CD4-positive, alpha-beta T cell (primary cell): ENCODE measurements at regions not wholly inside any gene's neighbourhood (a gene's known extent, or its start where the extent isn't known, plus 50 kb on each side); places are given as distances from the start of the nearest gene placed in this dataset.

ENCODE experiments used
- ATAC-seq: fragments of 200-7000 bp; cut with Tn5 transposase; one replicate; pipeline ENCODE4 v1.10.0; 2022; ENCODE audit warnings: mild to moderate bottlenecking; ENCODE audit not compliant: poor library complexity
- CTCF ChIA-PET: fragments of 350-600 bp; sonication (Branson Sonifier 250); formaldehyde crosslinking; loops from one replicate; lab custom pipeline; 2021; ENCODE audit warnings: antibody characterized with exemption, inconsistent platforms; lab: Charles Lee
- POLR2A ChIA-PET: fragments of 350-600 bp; sonication (Branson Sonifier 250); formaldehyde crosslinking; loops from one replicate; lab custom pipeline; 2021; ENCODE audit warnings: antibody characterized with exemption, inconsistent platforms; lab: Charles Lee
- DNase-seq, 14 experiments: peaks; one replicate each; pipeline ENCODE4 v3.0.0-alpha.2; 2013 to 2020; ENCODE audit warnings: mixed read lengths in 2 of 14
- H3K27ac ChIP-seq, 2 donors: one replicate each; pipeline versions ENCODE4 v1.5.1 to v1.7.0; 2013; ENCODE audit warnings: low read length in 2 of 2, low read depth in 1 of 2, mild to moderate bottlenecking in 1 of 2
- H3K27me3 ChIP-seq, 2 experiments: 1 replicate in 1 of 2; 2 replicates in 1 of 2; pipeline versions ENCODE4 v1.6.1 to v1.7.0; 2013; ENCODE audit warnings: low read length in 2 of 2, control low read depth in 1 of 2, mild to moderate bottlenecking in 1 of 2, moderate library complexity in 1 of 2; ENCODE audit not compliant: insufficient read depth in 2 of 2, control insufficient read depth in 1 of 2
- H3K36me3 ChIP-seq: one replicate; pipeline ENCODE4 v1.6.1; 2013; ENCODE audit warnings: low read length, control low read depth; ENCODE audit not compliant: insufficient read depth
- H3K4me1 ChIP-seq: one replicate; pipeline ENCODE4 v1.6.1; 2013; ENCODE audit warnings: low read length, control low read depth; ENCODE audit not compliant: insufficient read depth
- H3K4me3 ChIP-seq: one replicate; pipeline ENCODE4 v1.5.1; 2013; ENCODE audit warnings: mild to moderate bottlenecking, low read length, moderate library complexity
- H3K9me3 ChIP-seq, 2 experiments: 1 replicate in 1 of 2; 2 replicates in 1 of 2; pipeline versions ENCODE4 v1.6.1 to v1.7.0; 2013; ENCODE audit warnings: low read length in 2 of 2, mild to moderate bottlenecking in 2 of 2, control low read depth in 1 of 2, moderate library complexity in 1 of 2; ENCODE audit not compliant: control insufficient read depth in 1 of 2, insufficient read depth in 1 of 2
- H3K27ac Mint-ChIP-seq: one replicate; pipeline ENCODE4 v1.8.0; 2020; ENCODE audit warnings: mixed read lengths
- H3K27me3 Mint-ChIP-seq: one replicate; pipeline ENCODE4 v1.8.0; 2021; ENCODE audit warnings: mixed read lengths
- H3K36me3 Mint-ChIP-seq: one replicate; pipeline ENCODE4 v1.8.0; 2021; ENCODE audit warnings: low read depth, mixed read lengths
- H3K4me1 Mint-ChIP-seq: one replicate; pipeline ENCODE4 v1.8.0; 2021; ENCODE audit warnings: low read depth, mixed read lengths
- H3K4me3 Mint-ChIP-seq: one replicate; pipeline ENCODE4 v1.8.0; 2020; ENCODE audit warnings: mild to moderate bottlenecking, mixed read lengths
- H3K9me3 Mint-ChIP-seq: one replicate; pipeline ENCODE4 v1.8.0; 2020; ENCODE audit warnings: mixed read lengths
- intact Hi-C, 2 experiments: fragments of 100-400 bp; cut with DNase I in 1 of 2; cut with micrococcal nuclease in 1 of 2; formaldehyde crosslinking; loops; one replicate each; pipeline versions ENCODE4 v1.15.1 to v1.9.0; 2023 to 2025; cut with DNase I, micrococcal nuclease
- TF ChIP-seq, protein P1 (sequence below): fragments of 200-600 bp; IDR thresholded peaks from one replicate; pipeline ENCODE4 v1.8.0; 2022; ENCODE audit warnings: antibody characterized with exemption, mild to moderate bottlenecking

DNA sequence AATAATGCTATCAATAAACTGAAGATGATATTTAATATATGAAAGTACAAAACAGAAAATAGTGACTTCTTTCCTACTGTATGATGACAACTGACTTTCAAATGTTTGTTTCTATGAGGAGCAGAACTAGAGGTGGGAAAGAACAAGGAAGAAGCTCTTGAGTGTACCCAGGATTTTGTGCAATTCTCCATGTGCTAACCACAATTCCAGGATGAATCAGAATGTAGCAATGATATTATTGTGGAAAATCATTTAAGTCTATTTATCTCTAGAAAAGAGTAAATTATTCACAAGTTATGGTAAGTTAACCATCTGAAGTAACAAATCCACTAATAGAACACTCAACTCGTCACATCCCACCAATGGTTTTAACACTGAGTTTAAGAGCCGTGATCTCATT lies 324.1 kb upstream of the EMCN start:
- H3K27me3 Mint-ChIP-seq: peaks cover 21% of the 10 kb centered on the region
- H3K4me1 ChIP-seq: no peaks in the 10 kb centered on the region
- no peaks in the 10 kb centered on the region for H3K9me3 Mint-ChIP-seq
- intact Hi-C loops: no loop called here
- no peak overlapping the region for H3K4me3 Mint-ChIP-seq
- no peaks in the 10 kb centered on the region for H3K27me3 ChIP-seq
- TF ChIP-seq, protein P1, sequence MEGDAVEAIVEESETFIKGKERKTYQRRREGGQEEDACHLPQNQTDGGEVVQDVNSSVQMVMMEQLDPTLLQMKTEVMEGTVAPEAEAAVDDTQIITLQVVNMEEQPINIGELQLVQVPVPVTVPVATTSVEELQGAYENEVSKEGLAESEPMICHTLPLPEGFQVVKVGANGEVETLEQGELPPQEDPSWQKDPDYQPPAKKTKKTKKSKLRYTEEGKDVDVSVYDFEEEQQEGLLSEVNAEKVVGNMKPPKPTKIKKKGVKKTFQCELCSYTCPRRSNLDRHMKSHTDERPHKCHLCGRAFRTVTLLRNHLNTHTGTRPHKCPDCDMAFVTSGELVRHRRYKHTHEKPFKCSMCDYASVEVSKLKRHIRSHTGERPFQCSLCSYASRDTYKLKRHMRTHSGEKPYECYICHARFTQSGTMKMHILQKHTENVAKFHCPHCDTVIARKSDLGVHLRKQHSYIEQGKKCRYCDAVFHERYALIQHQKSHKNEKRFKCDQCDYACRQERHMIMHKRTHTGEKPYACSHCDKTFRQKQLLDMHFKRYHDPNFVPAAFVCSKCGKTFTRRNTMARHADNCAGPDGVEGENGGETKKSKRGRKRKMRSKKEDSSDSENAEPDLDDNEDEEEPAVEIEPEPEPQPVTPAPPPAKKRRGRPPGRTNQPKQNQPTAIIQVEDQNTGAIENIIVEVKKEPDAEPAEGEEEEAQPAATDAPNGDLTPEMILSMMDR: no peak
- H3K36me3 ChIP-seq: no peaks in the 10 kb centered on the region
- DNase-seq: no peak
- H3K27ac Mint-ChIP-seq: no peak overlapping the region
- no peak for ATAC-seq
- no peak overlapping the region for H3K4me3 ChIP-seq
- H3K27ac ChIP-seq: no peak overlapping the region
- CTCF ChIA-PET: no interaction called here
- no peaks in the 10 kb centered on the region for H3K4me1 Mint-ChIP-seq
- POLR2A ChIA-PET: no interaction called here
- H3K9me3 ChIP-seq: no peaks in the 10 kb centered on the region
- H3K36me3 Mint-ChIP-seq: no peaks in the 10 kb centered on the region

DNA sequence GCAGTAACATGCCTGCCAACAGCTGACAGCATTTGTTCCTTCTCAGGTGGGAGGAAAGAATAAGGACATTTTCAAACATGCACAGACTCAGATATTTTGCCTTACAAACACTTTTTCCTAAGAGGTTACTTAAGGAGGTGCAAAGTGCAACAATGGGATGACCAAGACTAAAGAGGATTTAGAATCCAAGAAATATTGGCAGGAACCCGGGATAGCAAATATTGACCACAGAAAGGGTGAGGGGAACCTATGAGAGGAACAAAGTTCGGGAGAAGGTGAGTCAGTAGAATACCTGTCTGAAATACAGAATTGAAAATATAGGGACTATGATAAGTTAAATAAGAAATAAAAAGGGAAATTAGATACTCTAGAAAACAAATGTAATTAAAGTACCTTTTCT lies 321.9 kb upstream of the EMCN start:
- no peaks in the 10 kb centered on the region for H3K9me3 ChIP-seq
- no peak overlapping the region for H3K27ac Mint-ChIP-seq
- no peak overlapping the region for H3K27ac ChIP-seq
- intact Hi-C loops: no loop called here
- H3K4me3 Mint-ChIP-seq: no peak overlapping the region
- H3K27me3 ChIP-seq: no peaks in the 10 kb centered on the region
- DNase-seq (no peak), ATAC-seq (no peak)
- peaks cover 21% of the 10 kb centered on the region for H3K27me3 Mint-ChIP-seq
- H3K36me3 Mint-ChIP-seq: no peaks in the 10 kb centered on the region
- ChIA-PET CTCF (no interaction called here), POLR2A (no interaction called here)
- no peaks in the 10 kb centered on the region for H3K36me3 ChIP-seq
- no peaks in the 10 kb centered on the region for H3K4me1 Mint-ChIP-seq
- H3K4me3 ChIP-seq: no peak overlapping the region
- no peaks in the 10 kb centered on the region for H3K9me3 Mint-ChIP-seq
- no peaks in the 10 kb centered on the region for H3K4me1 ChIP-seq
- TF ChIP-seq, protein P1: no peak

DNA sequence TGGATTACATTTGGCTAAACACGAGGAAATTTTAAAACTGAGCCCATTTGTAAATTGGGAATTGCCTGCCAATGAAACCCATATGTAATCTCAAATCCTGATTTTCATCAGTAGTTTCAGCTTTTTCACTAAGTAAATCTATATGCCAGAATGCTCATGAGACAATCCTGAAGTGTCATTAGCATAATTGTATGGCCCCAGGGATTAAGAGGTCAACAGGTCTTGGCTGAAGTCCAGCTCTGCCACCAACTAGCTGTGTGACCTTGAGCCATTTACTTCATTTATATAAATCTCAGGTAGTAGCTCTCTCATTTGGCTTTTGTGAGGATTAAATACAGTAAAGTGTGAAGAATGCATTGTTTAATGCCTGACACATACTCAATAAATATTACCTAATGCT lies 320.5 kb upstream of the EMCN start:
- ATAC-seq (no peak), DNase-seq (no peak)
- H3K4me1 Mint-ChIP-seq: no peaks in the 10 kb centered on the region
- H3K36me3 Mint-ChIP-seq: no peaks in the 10 kb centered on the region
- CTCF ChIA-PET: interaction anchor here (0.7 kb wide), 1 partner anchor 547 kb away, joined by 3 read pairs; no protein-coding TSS in a partner anchor
- Histone ChIP-seq H3K9me3 (no peaks in the 10 kb centered on the region), H3K36me3 (no peaks in the 10 kb centered on the region), H3K4me3 (no peak overlapping the region), H3K27me3 (no peaks in the 10 kb centered on the region), H3K27ac (no peak overlapping the region), H3K4me1 (no peaks in the 10 kb centered on the region)
- H3K27ac Mint-ChIP-seq: no peak overlapping the region
- TF ChIP-seq, protein P1: no peak
- POLR2A ChIA-PET: no interaction called here
- H3K9me3 Mint-ChIP-seq: no peaks in the 10 kb centered on the region
- intact Hi-C loops: no loop called here
- H3K27me3 Mint-ChIP-seq: peaks cover 21% of the 10 kb centered on the region
- no peak overlapping the region for H3K4me3 Mint-ChIP-seq
